CD4-positive, alpha-beta T cell (primary cell): ENCODE measurements at regions not wholly inside any gene's neighbourhood (a gene's known extent, or its start where the extent isn't known, plus 50 kb on each side); places are given as distances from the start of the nearest gene placed in this dataset.

Experiments used
- ATAC-seq: fragments of 200-7000 bp; cut with Tn5 transposase; one replicate; pipeline ENCODE4 v1.10.0; 2022; ENCODE audit warnings: mild to moderate bottlenecking; ENCODE audit not compliant: poor library complexity
- CTCF ChIA-PET: fragments of 350-600 bp; sonication (Branson Sonifier 250); formaldehyde crosslinking; loops from one replicate; lab custom pipeline; 2021; ENCODE audit warnings: antibody characterized with exemption, inconsistent platforms; lab: Charles Lee
- POLR2A ChIA-PET: fragments of 350-600 bp; sonication (Branson Sonifier 250); formaldehyde crosslinking; loops from one replicate; lab custom pipeline; 2021; ENCODE audit warnings: antibody characterized with exemption, inconsistent platforms; lab: Charles Lee
- DNase-seq, 14 experiments: peaks; one replicate each; pipeline ENCODE4 v3.0.0-alpha.2; 2013 to 2020; ENCODE audit warnings: mixed read lengths in 2 of 14
- H3K27ac ChIP-seq, 2 donors: one replicate each; pipeline versions ENCODE4 v1.5.1 to v1.7.0; 2013; ENCODE audit warnings: low read length in 2 of 2, low read depth in 1 of 2, mild to moderate bottlenecking in 1 of 2
- H3K27me3 ChIP-seq, 2 experiments: 1 replicate in 1 of 2; 2 replicates in 1 of 2; pipeline versions ENCODE4 v1.6.1 to v1.7.0; 2013; ENCODE audit warnings: low read length in 2 of 2, control low read depth in 1 of 2, mild to moderate bottlenecking in 1 of 2, moderate library complexity in 1 of 2; ENCODE audit not compliant: insufficient read depth in 2 of 2, control insufficient read depth in 1 of 2
- H3K36me3 ChIP-seq: one replicate; pipeline ENCODE4 v1.6.1; 2013; ENCODE audit warnings: low read length, control low read depth; ENCODE audit not compliant: insufficient read depth
- H3K4me1 ChIP-seq: one replicate; pipeline ENCODE4 v1.6.1; 2013; ENCODE audit warnings: low read length, control low read depth; ENCODE audit not compliant: insufficient read depth
- H3K4me3 ChIP-seq: one replicate; pipeline ENCODE4 v1.5.1; 2013; ENCODE audit warnings: mild to moderate bottlenecking, low read length, moderate library complexity
- H3K9me3 ChIP-seq, 2 experiments: 1 replicate in 1 of 2; 2 replicates in 1 of 2; pipeline versions ENCODE4 v1.6.1 to v1.7.0; 2013; ENCODE audit warnings: low read length in 2 of 2, mild to moderate bottlenecking in 2 of 2, control low read depth in 1 of 2, moderate library complexity in 1 of 2; ENCODE audit not compliant: control insufficient read depth in 1 of 2, insufficient read depth in 1 of 2
- H3K27ac Mint-ChIP-seq: one replicate; pipeline ENCODE4 v1.8.0; 2020; ENCODE audit warnings: mixed read lengths
- H3K27me3 Mint-ChIP-seq: one replicate; pipeline ENCODE4 v1.8.0; 2021; ENCODE audit warnings: mixed read lengths
- H3K36me3 Mint-ChIP-seq: one replicate; pipeline ENCODE4 v1.8.0; 2021; ENCODE audit warnings: low read depth, mixed read lengths
- H3K4me1 Mint-ChIP-seq: one replicate; pipeline ENCODE4 v1.8.0; 2021; ENCODE audit warnings: low read depth, mixed read lengths
- H3K4me3 Mint-ChIP-seq: one replicate; pipeline ENCODE4 v1.8.0; 2020; ENCODE audit warnings: mild to moderate bottlenecking, mixed read lengths
- H3K9me3 Mint-ChIP-seq: one replicate; pipeline ENCODE4 v1.8.0; 2020; ENCODE audit warnings: mixed read lengths
- CTCF ChIP-seq: fragments of 200-600 bp; IDR thresholded peaks from one replicate; pipeline ENCODE4 v1.8.0; 2022; ENCODE audit warnings: antibody characterized with exemption, mild to moderate bottlenecking
- intact Hi-C, 2 experiments: fragments of 100-400 bp; cut with DNase I in 1 of 2; cut with micrococcal nuclease in 1 of 2; formaldehyde crosslinking; loops; one replicate each; pipeline versions ENCODE4 v1.15.1 to v1.9.0; 2023 to 2025; cut with DNase I, micrococcal nuclease

GRCh38 chr1:29825274-29825940, 589.1 kb downstream of the PTPRU start:
- CTCF ChIA-PET, result no interaction called here
- Mint-ChIP-seq H3K4me1 (no peaks in the 10 kb centered on the region), H3K27me3 (peaks cover 51% of the 10 kb centered on the region), H3K9me3 (no peaks in the 10 kb centered on the region), H3K27ac (no peak overlapping the region), H3K4me3 (no peak overlapping the region), H3K36me3 (no peaks in the 10 kb centered on the region)
- intact Hi-C loops, result no loop called here
- H3K36me3 ChIP-seq, result no peaks in the 10 kb centered on the region
- DNase-seq, result no peak
- H3K4me1 ChIP-seq, result no peaks in the 10 kb centered on the region
- POLR2A ChIA-PET, result no interaction called here
- no peak for ATAC-seq
- H3K9me3 ChIP-seq, result peaks cover 0 to 10% of the 10 kb centered on the region in 2 experiments
- no peak for TF ChIP-seq CTCF
- H3K27ac ChIP-seq, result no peak overlapping the region
- H3K4me3 ChIP-seq, result no peak overlapping the region
- peaks cover 0 to 2% of the 10 kb centered on the region in 2 experiments for H3K27me3 ChIP-seq

- Histone ChIP-seq H3K27me3 (peaks cover 0 to 2% of the 10 kb centered on the region in 2 experiments), H3K27ac (no peak overlapping the region), H3K4me1 (no peaks in the 10 kb centered on the region), H3K9me3 (peaks cover 0 to 10% of the 10 kb centered on the region in 2 experiments), H3K4me3 (no peak overlapping the region), H3K36me3 (no peaks in the 10 kb centered on the region)
- ATAC-seq (no peak), DNase-seq (no peak)
- CTCF ChIA-PET, result no interaction called here
- TF ChIP-seq CTCF, result no peak
- Mint-ChIP-seq H3K36me3 (no peaks in the 10 kb centered on the region), H3K4me1 (no peaks in the 10 kb centered on the region), H3K9me3 (no peaks in the 10 kb centered on the region), H3K27ac (no peak overlapping the region), H3K4me3 (no peak overlapping the region), H3K27me3 (peaks cover 53% of the 10 kb centered on the region)
- intact Hi-C loops, result no loop called here
- POLR2A ChIA-PET, result no interaction called here
These were observed 588.4 kb downstream of the PTPRU start for GRCh38 chr1:29824511-29825273.

- H3K27ac Mint-ChIP-seq, result no peak overlapping the region
- POLR2A ChIA-PET, result no interaction called here
- no peaks in the 10 kb centered on the region for H3K9me3 Mint-ChIP-seq
- peaks cover 0 to 2% of the 10 kb centered on the region in 2 experiments for H3K27me3 ChIP-seq
- no peak for ATAC-seq
- H3K4me3 Mint-ChIP-seq, result no peak overlapping the region
- H3K9me3 ChIP-seq, result peaks cover 0 to 14% of the 10 kb centered on the region in 2 experiments
- no peaks in the 10 kb centered on the region for H3K36me3 Mint-ChIP-seq
- no peak for DNase-seq
- H3K4me1 ChIP-seq, result no peaks in the 10 kb centered on the region
- no peak for TF ChIP-seq CTCF
- no peaks in the 10 kb centered on the region for H3K36me3 ChIP-seq
- CTCF ChIA-PET, result no interaction called here
- H3K27ac ChIP-seq, result no peak overlapping the region
- intact Hi-C loops, result no loop called here
- peaks cover 54% of the 10 kb centered on the region for H3K27me3 Mint-ChIP-seq
- H3K4me3 ChIP-seq, result no peak overlapping the region
- no peaks in the 10 kb centered on the region for H3K4me1 Mint-ChIP-seq
These were observed 587.7 kb downstream of the PTPRU start for GRCh38 chr1:29824025-29824424.
